Heart left ventricle (tissue), 16 donors: ENCODE measurements at regions not wholly inside any gene's neighbourhood (a gene's known extent, or its start where the extent isn't known, plus 50 kb on each side); places are given as distances from the start of the nearest gene placed in this dataset.
"Not testable (repeated sequence)": the region's sequence is repeated elsewhere in the genome, so short reads cannot be mapped to it uniquely, and the experiment has no call there.

ENCODE experiments used
- ATAC-seq, 4 donors: fragments of 200-7000 bp; cut with Tn5 transposase; one replicate each; pipeline ENCODE4 v1.9.1; 2020 to 2022; ENCODE audit warnings: moderate library complexity in 4 of 4, mild to moderate bottlenecking in 3 of 4, moderate number of reproducible peaks in 1 of 4
- DNase-seq, 5 donors: peaks; one replicate each; pipeline ENCODE4 v3.0.0-alpha.2; 2020
- H3K27ac ChIP-seq, 12 donors: fragments of 200-600 bp; sonication (generic) in 4 of 12; one replicate each; pipeline versions ENCODE4 v1.5.0 to v1.8.0; 2016 to 2022; ENCODE audit warnings: mild to moderate bottlenecking in 2 of 12
- H3K27me3 ChIP-seq, 9 donors: fragments of 200-600 bp; sonication (generic) in 2 of 9; one replicate each; pipeline versions ENCODE4 v1.5.1 to v1.8.0; 2016 to 2022; ENCODE audit warnings: mild to moderate bottlenecking in 3 of 9
- H3K36me3 ChIP-seq, 9 donors: fragments of 200-600 bp; sonication (generic) in 2 of 9; one replicate each; pipeline versions ENCODE4 v1.5.0 to v1.8.0; 2018 to 2022; ENCODE audit warnings: mild to moderate bottlenecking in 2 of 9
- H3K4me1 ChIP-seq, 12 donors: fragments of 200-600 bp; sonication (generic) in 4 of 12; one replicate each; pipeline versions ENCODE4 v1.5.0 to v1.8.0; 2016 to 2022; ENCODE audit warnings: mild to moderate bottlenecking in 3 of 12
- H3K4me3 ChIP-seq, 12 donors: fragments of 200-600 bp; sonication (generic) in 4 of 12; one replicate each; pipeline versions ENCODE4 v1.5.0 to v1.8.0; 2017 to 2022; ENCODE audit warnings: mild to moderate bottlenecking in 9 of 12, moderate library complexity in 4 of 12
- H3K9me3 ChIP-seq, 12 donors: fragments of 200-600 bp; sonication (generic) in 4 of 12; one replicate each; pipeline versions ENCODE4 v1.5.0 to v1.8.0; 2016 to 2022; ENCODE audit warnings: mild to moderate bottlenecking in 1 of 12
- POLR2A ChIP-seq, 2 donors: fragments of 450-650 bp; IDR thresholded peaks; one replicate each; pipeline ENCODE4 v1.6.1; 2017; ENCODE audit warnings: antibody characterized with exemption in 2 of 2, mild to moderate bottlenecking in 2 of 2, moderate library complexity in 2 of 2
- WGBS, 4 donors: extraction: QIAGEN DNeasy Blood & Tissue Kit in 2 of 4; methylation state at CpG; one replicate each; pipeline versions ENCODE4 v1.1.5 to v1.1.7; 2013 to 2018; 5-methylcytosine and 5-hydroxymethylcytosine counted together
- intact Hi-C, 10 donors: fragments of 100-400 bp; cut with DNase I; formaldehyde crosslinking; loops; one replicate each; pipeline versions ENCODE4 v1.11.1 to v1.14.2; 2022
- TF ChIP-seq, protein P1 (sequence below), 12 donors: fragments of 200-600 bp; sonication (generic) in 4 of 12; IDR thresholded peaks; one replicate each; pipeline versions ENCODE4 v1.5.0 to v1.8.0; 2018 to 2022; ENCODE audit warnings: antibody characterized with exemption in 12 of 12, mild to moderate bottlenecking in 5 of 12
- donor health status: ischemic (EF 13 %, LVEDD 7.1; RV severe dilation, severe dysfunction).
- donor health status: healthy with polysubstance abuse.
- donor health status: DM: no; HTN: yes; CAD: no.
- donor health status: DM: no; HTN: no; CAD: no.
- donor health status: ischemic (EF 25% LVEDD 6.9; RV normal size, moderate dysfunction).
- donor health status: ischemic (EF 25% LVEDD 5.7; RV mildly dilated, moderate dysfunction).
- donor health status: healthy.
- donor health status: DM: yes; HTN: yes; CAD: no.
- donor health status: ischemic (EF 35%, LVEDD 5.7; RV mildly dilated, moderate dysfunction).
- donor health status: nonischemic (EF 11% LVEDD 7.7; RV severe dilation, severe dysfunction).
- donor health status: DM: yes; HTN: yes; CAD: no.
- donor health status: PGD.
- donor health status: ischemic (EF 29% LVEDD 5.4; RV normal size, mild dysfunction).
- donor health status: nonischemic (EF 23%, LVEDD 6.1; RV moderate dilation, normal function).

DNA sequence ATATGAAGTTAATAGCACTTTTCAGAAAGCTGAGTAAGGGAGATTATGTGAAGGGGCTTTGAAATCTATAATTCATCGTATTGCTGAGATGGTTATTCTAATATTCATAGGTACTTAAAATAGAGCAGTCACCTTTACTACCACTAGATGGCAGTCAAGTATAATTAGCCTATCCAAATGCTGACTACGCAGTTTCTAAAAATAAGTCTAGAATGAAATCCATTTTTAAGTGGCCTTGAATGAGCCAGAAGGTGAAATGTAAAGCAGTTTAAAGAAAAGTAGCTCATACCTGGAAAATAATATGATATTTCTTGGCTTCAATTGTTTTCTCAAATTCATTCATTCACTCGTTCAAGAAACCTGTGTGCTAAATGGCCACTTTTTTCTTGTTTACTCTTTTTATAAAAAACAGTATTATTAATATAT is 1277.1 kb downstream of the GATA3 start:
- TF ChIP-seq, protein P1, sequence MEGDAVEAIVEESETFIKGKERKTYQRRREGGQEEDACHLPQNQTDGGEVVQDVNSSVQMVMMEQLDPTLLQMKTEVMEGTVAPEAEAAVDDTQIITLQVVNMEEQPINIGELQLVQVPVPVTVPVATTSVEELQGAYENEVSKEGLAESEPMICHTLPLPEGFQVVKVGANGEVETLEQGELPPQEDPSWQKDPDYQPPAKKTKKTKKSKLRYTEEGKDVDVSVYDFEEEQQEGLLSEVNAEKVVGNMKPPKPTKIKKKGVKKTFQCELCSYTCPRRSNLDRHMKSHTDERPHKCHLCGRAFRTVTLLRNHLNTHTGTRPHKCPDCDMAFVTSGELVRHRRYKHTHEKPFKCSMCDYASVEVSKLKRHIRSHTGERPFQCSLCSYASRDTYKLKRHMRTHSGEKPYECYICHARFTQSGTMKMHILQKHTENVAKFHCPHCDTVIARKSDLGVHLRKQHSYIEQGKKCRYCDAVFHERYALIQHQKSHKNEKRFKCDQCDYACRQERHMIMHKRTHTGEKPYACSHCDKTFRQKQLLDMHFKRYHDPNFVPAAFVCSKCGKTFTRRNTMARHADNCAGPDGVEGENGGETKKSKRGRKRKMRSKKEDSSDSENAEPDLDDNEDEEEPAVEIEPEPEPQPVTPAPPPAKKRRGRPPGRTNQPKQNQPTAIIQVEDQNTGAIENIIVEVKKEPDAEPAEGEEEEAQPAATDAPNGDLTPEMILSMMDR (IDR thresholded peaks at IDR 0.05): peak; percentile 71 to 88 (median 83)
- TF ChIP-seq POLR2A (IDR thresholded peaks at IDR 0.05): no peak
- peak in 3 of 4 donors; percentile 47 to 57 (median 49) for ATAC-seq
- Histone ChIP-seq H3K27me3 (peaks cover 0 to 8% (median 0%) of the 10 kb centered on the region in 9 donors), H3K27ac (no peak overlapping the region), H3K4me3 (no peak overlapping the region), H3K4me1 (no peaks in the 10 kb centered on the region), H3K9me3 (no peaks in the 10 kb centered on the region), H3K36me3 (no peaks in the 10 kb centered on the region)
- DNase-seq: no peak
- intact Hi-C loops: loop anchor here in 2 of 10 donors (10.0 kb wide), 2 partner anchors 1343 to 1943 kb away; no protein-coding TSS in a partner anchor
- 24 to 27% (median 26%) methylated on average over 3 of the region's 3 CpGs for WGBS, 4 donors

DNA sequence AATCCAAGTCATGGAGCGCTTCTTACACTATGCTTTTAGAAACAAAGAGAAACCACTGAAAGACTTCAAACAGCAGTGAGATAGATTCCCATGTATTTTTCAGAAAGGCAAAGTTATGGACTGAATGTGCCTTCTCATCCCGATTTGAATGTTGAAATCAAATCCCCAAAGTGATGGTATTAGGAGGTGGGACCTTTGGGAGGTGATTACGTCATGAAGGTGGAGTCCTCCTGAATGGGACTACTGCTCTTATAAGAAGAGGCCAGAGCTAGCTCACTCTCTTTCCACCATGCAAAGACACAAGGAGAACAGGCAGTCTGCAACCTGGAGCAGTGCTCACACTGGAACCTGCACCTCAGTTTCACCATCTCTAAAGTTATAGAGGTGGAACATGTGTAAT is 1279.8 kb downstream of the GATA3 start:
- 81 to 94% (median 88%) methylated on average over 3 of the region's 3 CpGs for WGBS, 4 donors
- Histone ChIP-seq H3K4me1 (no peaks in the 10 kb centered on the region), H3K4me3 (no peak overlapping the region), H3K36me3 (no peaks in the 10 kb centered on the region), H3K27ac (no peak overlapping the region), H3K27me3 (peaks cover 0 to 8% (median 0%) of the 10 kb centered on the region in 9 donors), H3K9me3 (no peaks in the 10 kb centered on the region)
- intact Hi-C loops: loop anchor here in 2 of 10 donors (10.0 kb wide), 2 partner anchors 1341 to 1941 kb away; no protein-coding TSS in a partner anchor
- DNase-seq (no peak), ATAC-seq (no peak)
- TF ChIP-seq, protein P1 (IDR thresholded peaks at IDR 0.05): no peak
- TF ChIP-seq POLR2A (IDR thresholded peaks at IDR 0.05): no peak

DNA sequence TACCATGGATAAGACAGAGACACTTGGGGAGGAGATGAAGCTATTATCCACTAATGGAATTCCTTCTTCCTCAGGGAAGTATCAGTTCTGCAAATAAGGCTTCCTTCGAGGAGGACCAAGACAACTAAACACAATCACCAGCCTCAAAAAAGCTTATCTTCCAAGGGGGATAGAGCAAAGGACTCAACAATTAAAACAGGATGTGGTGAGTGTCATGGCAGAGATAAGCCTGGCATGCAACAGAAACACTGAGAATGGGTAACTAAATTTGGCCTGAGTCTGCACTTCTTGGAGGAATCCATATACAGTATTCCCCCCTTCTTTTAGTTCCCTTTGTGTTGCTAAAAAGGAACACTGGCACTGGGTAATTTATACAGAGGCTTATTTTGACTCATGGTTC is 1285.2 kb downstream of the GATA3 start:
- Histone ChIP-seq H3K4me3 (no peak overlapping the region), H3K27ac (no peak overlapping the region), H3K9me3 (no peaks in the 10 kb centered on the region), H3K4me1 (no peaks in the 10 kb centered on the region), H3K36me3 (no peaks in the 10 kb centered on the region), H3K27me3 (peaks cover 0 to 4% (median 0%) of the 10 kb centered on the region in 9 donors)
- 10 to 28% (median 12%) methylated on average over 1 of the region's 1 CpG for WGBS, 4 donors
- DNase-seq (no peak), ATAC-seq (no peak)
- TF ChIP-seq POLR2A (IDR thresholded peaks at IDR 0.05): no peak
- TF ChIP-seq, protein P1 (IDR thresholded peaks at IDR 0.05): no peak
- intact Hi-C loops: loop anchor here in 3 of 10 donors (5.0 to 10.0 kb wide), 3 partner anchors 1335 to 1935 kb away; no protein-coding TSS in a partner anchor

DNA sequence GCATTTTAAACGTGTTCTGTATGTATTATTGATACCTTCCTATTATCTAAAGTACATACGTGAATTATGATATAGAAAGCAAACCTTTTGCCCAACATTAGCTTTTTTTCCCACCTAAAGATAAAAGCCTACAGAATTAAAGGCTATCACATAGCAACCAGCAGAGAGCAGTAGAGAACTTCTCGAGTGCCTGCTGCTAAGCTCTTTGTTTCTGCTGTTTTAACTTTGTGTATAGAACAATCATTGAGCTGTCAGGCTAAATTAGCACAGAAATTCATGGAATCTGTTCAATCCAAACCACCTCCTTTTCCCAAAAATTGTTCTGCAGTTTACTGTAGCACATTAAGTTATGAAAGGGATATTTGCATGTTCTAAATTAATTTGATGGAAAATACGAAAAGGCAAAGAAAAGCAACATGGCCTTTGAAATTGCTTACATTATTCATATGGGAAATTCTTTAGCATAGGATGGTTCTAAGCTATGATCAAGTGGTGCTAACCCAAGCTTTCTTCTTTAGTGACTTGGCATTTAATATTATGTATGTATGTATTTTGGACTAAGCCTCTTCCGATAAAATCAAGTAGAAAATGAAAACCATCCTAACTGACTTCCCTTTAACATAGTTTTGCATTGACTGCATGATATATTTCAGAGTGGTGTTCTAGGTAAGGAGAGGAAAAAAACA is 1288.5 kb downstream of the GATA3 start:
- no peak for TF ChIP-seq POLR2A (IDR thresholded peaks at IDR 0.05)
- TF ChIP-seq, protein P1 (IDR thresholded peaks at IDR 0.05): peak; percentile 33 to 71 (median 59)
- WGBS, 4 donors: 39 to 41% (median 40%) methylated on average over 5 of the region's 5 CpGs
- Histone ChIP-seq H3K27me3 (peaks cover 0 to 4% (median 0%) of the 10 kb centered on the region in 9 donors), H3K4me1 (no peaks in the 10 kb centered on the region), H3K4me3 (no peak overlapping the region), H3K27ac (no peak overlapping the region), H3K9me3 (peaks cover 0 to 7% (median 0%) of the 10 kb centered on the region in 12 donors), H3K36me3 (no peaks in the 10 kb centered on the region)
- intact Hi-C loops: loop anchor here in 1 of 10 donors (5.0 kb wide), 1 partner anchor 1334 kb away; no protein-coding TSS in a partner anchor
- ATAC-seq (peak in 2 of 4 donors; percentile 41 to 50), DNase-seq (no peak)

DNA sequence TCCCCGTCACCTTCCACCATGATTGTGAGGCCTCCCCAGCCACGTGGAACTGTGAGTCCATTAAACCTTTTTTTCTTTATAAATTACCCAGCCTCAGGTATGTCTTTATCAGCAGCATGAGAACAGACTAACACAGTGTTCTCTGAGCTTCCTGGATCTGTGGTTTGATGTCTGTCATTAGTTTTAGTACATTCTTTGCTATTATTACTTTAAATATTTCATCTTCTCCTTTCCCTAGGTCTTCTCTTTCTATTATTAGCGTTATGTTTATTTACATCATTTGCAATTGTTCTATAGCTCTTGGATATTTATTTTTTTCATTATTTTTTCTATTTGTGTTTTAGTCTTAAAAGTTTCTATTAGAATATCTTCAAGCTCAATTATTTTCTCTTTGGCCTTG is 1293.4 kb downstream of the GATA3 start:
- H3K4me1 ChIP-seq, H3K27ac ChIP-seq, intact Hi-C loops, ATAC-seq, H3K36me3 ChIP-seq, H3K27me3 ChIP-seq, DNase-seq, H3K4me3 ChIP-seq: not testable (repeated sequence)
- WGBS, 4 donors: 83 to 87% (median 84%) methylated on average over 3 of the region's 3 CpGs
- peaks cover 0 to 10% (median 0%) of the 10 kb centered on the region in 12 donors for H3K9me3 ChIP-seq
